Endothelial cell of umbilical vein (primary cell): ENCODE measurements at regions not wholly inside any gene's neighbourhood (a gene's known extent, or its start where the extent isn't known, plus 50 kb on each side); places are given as distances from the start of the nearest gene placed in this dataset.

Experiments used
- BruUV-seq: library from RNA; stranded (reverse); fragments of 400-500 nt; replicated peaks from 2 replicates; lab custom pipeline; 2021; lab: Mats Ljungman, UMichigan
- CTCF ChIA-PET: fragments of 300-600, 350-600 bp; sonication (Branson Sonifier 250); formaldehyde crosslinking; loops from one replicate; lab custom pipeline; 2021; ENCODE audit warnings: antibody characterized with exemption, inconsistent platforms; lab: Charles Lee
- POLR2A ChIA-PET: fragments of 300-600, 350-600 bp; sonication (Branson Sonifier 250); formaldehyde crosslinking; loops from one replicate; lab custom pipeline; 2021; ENCODE audit warnings: antibody characterized with exemption, inconsistent platforms; lab: Charles Lee
- DNase-seq: peaks from one replicate; pipeline ENCODE4 v3.0.0-alpha.2; 2011; ENCODE audit warnings: low read depth, low spot score
- FAIRE-seq: peaks from 2 replicates; lab custom pipeline; 2011; peaks lifted over from hg19 to GRCh38; lab: Jason Lieb, UNC
- H2AFZ ChIP-seq: 2 replicates; pipeline ENCODE4 v1.6.0; 2012; ENCODE audit warnings: low read depth, low read length, control low read depth, inconsistent platforms
- H3K27ac ChIP-seq: 2 replicates; pipeline ENCODE4 v1.5.1; 2011; ENCODE audit warnings: low read depth, mild to moderate bottlenecking, control low read depth, low read length, moderate library complexity; ENCODE audit not compliant: insufficient read depth
- H3K27me3 ChIP-seq, 2 experiments: 2 replicates each; pipeline versions ENCODE4 v1.6.0 to v1.6.1; 2011; ENCODE audit warnings: low read length in 2 of 2, mixed read lengths in 1 of 2; ENCODE audit not compliant: control insufficient read depth in 2 of 2, insufficient read depth in 2 of 2
- H3K36me3 ChIP-seq, 2 experiments: 2 replicates in 1 of 2; 3 replicates in 1 of 2; pipeline ENCODE4 v1.5.1; 2011; ENCODE audit warnings: low read length in 2 of 2, mild to moderate bottlenecking in 1 of 2, moderate library complexity in 1 of 2; ENCODE audit not compliant: control insufficient read depth in 2 of 2, insufficient read depth in 2 of 2; ENCODE audit errors: extremely low read depth in 1 of 2
- H3K4me1 ChIP-seq: 3 replicates; pipeline ENCODE4 v1.5.1; 2011; ENCODE audit warnings: mild to moderate bottlenecking, low read length; ENCODE audit not compliant: control insufficient read depth, insufficient read depth; ENCODE audit errors: extremely low read depth
- H3K4me2 ChIP-seq: 2 replicates; pipeline ENCODE4 v1.6.1; 2011; ENCODE audit warnings: low read length, control low read depth, mixed read lengths; ENCODE audit not compliant: insufficient read depth
- H3K4me3 ChIP-seq, 3 experiments: fragments of 200-600 bp in 1 of 3; sonication (generic), shearing (Covaris generic) in 1 of 3; replicated peaks in 1 of 3; 2 replicates each; pipeline ENCODE4 v1.5.1; 2011 to 2016; ENCODE audit warnings: control low read depth in 3 of 3, low read length in 3 of 3, mild to moderate bottlenecking in 2 of 3, inconsistent platforms in 1 of 3, low read depth in 1 of 3, moderate library complexity in 1 of 3; ENCODE audit not compliant: insufficient read depth in 1 of 3
- H3K79me2 ChIP-seq: 2 replicates; pipeline ENCODE4 v1.6.0; 2012; ENCODE audit warnings: low read length, inconsistent platforms; ENCODE audit not compliant: control insufficient read depth, insufficient read depth
- H3K9ac ChIP-seq: replicated peaks from 2 replicates; pipeline ENCODE3; 2011; ENCODE audit warnings: low read length, control low read depth; ENCODE audit not compliant: insufficient read depth; ENCODE audit errors: extremely low read depth
- H3K9me1 ChIP-seq: replicated peaks from 3 replicates; pipeline ENCODE4 v1.6.0; 2011; ENCODE audit warnings: mild to moderate bottlenecking, low read length; ENCODE audit not compliant: control insufficient read depth, insufficient read depth; ENCODE audit errors: extremely low read depth
- H3K9me3 ChIP-seq: replicated peaks from 2 replicates; pipeline ENCODE4 v1.5.1; 2012; ENCODE audit warnings: low read length, inconsistent platforms; ENCODE audit not compliant: control insufficient read depth, insufficient read depth
- H4K20me1 ChIP-seq: replicated peaks from 2 replicates; pipeline ENCODE3; 2011; ENCODE audit warnings: mild to moderate bottlenecking, low read length; ENCODE audit not compliant: control insufficient read depth, insufficient read depth; ENCODE audit errors: extremely low read depth
- EZH2 ChIP-seq: IDR thresholded peaks from 2 replicates; pipeline ENCODE4 v1.6.1; 2012; ENCODE audit warnings: borderline replicate concordance, low read depth, mild to moderate bottlenecking, moderate library complexity, low read length, inconsistent platforms; ENCODE audit not compliant: severe bottlenecking
- FOS ChIP-seq: IDR thresholded peaks from 2 replicates; pipeline ENCODE4 v1.6.1; 2011; ENCODE audit warnings: mild to moderate bottlenecking, low read length, moderate library complexity, borderline replicate concordance; ENCODE audit not compliant: insufficient read depth
- GATA2 ChIP-seq: IDR thresholded peaks from 2 replicates; pipeline ENCODE4 v1.7.0; 2011; ENCODE audit warnings: low read depth, mild to moderate bottlenecking, moderate library complexity, mixed read lengths, low read length; ENCODE audit not compliant: insufficient read length, insufficient read depth
- JUN ChIP-seq: IDR thresholded peaks from 2 replicates; pipeline ENCODE4 v1.6.1; 2011; ENCODE audit warnings: borderline replicate concordance, low read depth; ENCODE audit not compliant: insufficient read length, insufficient read depth
- MYC ChIP-seq: IDR thresholded peaks from one replicate; pipeline ENCODE4 v1.6.1; 2011; ENCODE audit warnings: mild to moderate bottlenecking, low read depth, low read length
- POLR2A ChIP-seq: IDR thresholded peaks from 2 replicates; pipeline ENCODE4 v1.6.1; 2012; ENCODE audit warnings: low read depth, mild to moderate bottlenecking, control low read depth, low read length
- POLR2AphosphoS5 ChIP-seq: IDR thresholded peaks from 2 replicates; pipeline ENCODE4 v1.6.1; 2012; ENCODE audit warnings: low read depth, mild to moderate bottlenecking, control low read depth, low read length, moderate library complexity; ENCODE audit not compliant: insufficient read depth
- dilution Hi-C: fragments of 300-500 bp; cut with MboI; formaldehyde crosslinking; loops from one replicate; pipeline ENCODE4 v1.15.0; 2019; ENCODE audit warnings: low sequenced_read_pairs; ENCODE audit not compliant: extremely low pct_ligation_motif_present
- intact Hi-C: fragments of 100-400 bp; cut with micrococcal nuclease; formaldehyde crosslinking; loops from one replicate; pipeline ENCODE4 v1.10.0; 2022
- TF ChIP-seq, protein P1 (sequence below), 2 donors: IDR thresholded peaks; 1 replicate in 1 of 2; 2 replicates in 1 of 2; pipeline ENCODE4 v1.5.1; 2011; ENCODE audit warnings: low read length in 2 of 2, mild to moderate bottlenecking in 2 of 2, moderate library complexity in 2 of 2, control low read depth in 1 of 2, inconsistent platforms in 1 of 2, low read depth in 1 of 2; ENCODE audit not compliant: insufficient read depth in 1 of 2; ENCODE audit errors: extremely low read depth in 1 of 2
- TF ChIP-seq, protein P2 (sequence below): IDR thresholded peaks from 2 replicates; pipeline ENCODE4 v1.6.1; 2011; ENCODE audit not compliant: insufficient read depth, insufficient read length

DNA sequence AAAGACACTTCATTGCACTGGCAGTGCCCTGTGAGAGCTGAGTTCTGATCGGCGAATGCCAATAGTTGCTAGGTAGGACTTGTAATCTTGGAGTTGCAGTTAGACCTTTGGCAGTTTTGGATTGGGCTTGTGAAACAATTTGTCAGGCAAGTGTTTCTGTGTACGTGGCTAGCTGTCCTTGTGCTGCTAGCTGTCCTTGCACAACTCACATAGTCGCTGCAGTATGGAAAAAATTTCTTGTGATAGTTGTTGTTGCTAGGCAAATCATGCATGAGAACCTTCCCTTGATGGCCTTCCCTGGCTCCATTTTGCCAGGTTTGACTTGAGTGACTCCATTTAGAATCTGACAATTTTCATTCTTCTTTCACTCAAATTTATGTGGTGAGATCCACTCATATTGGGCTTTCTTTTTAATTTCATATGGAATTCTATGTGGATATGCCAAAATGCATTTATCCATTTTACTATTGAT, 140.7 kb downstream of the APIP start:
- Histone ChIP-seq H3K79me2 (no peaks in the 10 kb centered on the region), H3K4me1 (no peaks in the 10 kb centered on the region), H3K9ac (no peak overlapping the region), H3K27me3 (peaks cover 0 to 3% of the 10 kb centered on the region in 2 experiments), H2AFZ (no peak overlapping the region), H3K27ac (no peak overlapping the region), H3K4me2 (no peak overlapping the region), H3K9me3 (no peaks in the 10 kb centered on the region), H4K20me1 (no peaks in the 10 kb centered on the region), H3K36me3 (no peaks in the 10 kb centered on the region), H3K4me3 (no peak overlapping the region), H3K9me1 (no peaks in the 10 kb centered on the region)
- CTCF ChIA-PET, result no interaction called here
- intact Hi-C loops, result no loop called here
- FAIRE-seq (no peak), DNase-seq (no peak)
- TF ChIP-seq, protein P1, sequence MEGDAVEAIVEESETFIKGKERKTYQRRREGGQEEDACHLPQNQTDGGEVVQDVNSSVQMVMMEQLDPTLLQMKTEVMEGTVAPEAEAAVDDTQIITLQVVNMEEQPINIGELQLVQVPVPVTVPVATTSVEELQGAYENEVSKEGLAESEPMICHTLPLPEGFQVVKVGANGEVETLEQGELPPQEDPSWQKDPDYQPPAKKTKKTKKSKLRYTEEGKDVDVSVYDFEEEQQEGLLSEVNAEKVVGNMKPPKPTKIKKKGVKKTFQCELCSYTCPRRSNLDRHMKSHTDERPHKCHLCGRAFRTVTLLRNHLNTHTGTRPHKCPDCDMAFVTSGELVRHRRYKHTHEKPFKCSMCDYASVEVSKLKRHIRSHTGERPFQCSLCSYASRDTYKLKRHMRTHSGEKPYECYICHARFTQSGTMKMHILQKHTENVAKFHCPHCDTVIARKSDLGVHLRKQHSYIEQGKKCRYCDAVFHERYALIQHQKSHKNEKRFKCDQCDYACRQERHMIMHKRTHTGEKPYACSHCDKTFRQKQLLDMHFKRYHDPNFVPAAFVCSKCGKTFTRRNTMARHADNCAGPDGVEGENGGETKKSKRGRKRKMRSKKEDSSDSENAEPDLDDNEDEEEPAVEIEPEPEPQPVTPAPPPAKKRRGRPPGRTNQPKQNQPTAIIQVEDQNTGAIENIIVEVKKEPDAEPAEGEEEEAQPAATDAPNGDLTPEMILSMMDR (IDR thresholded peaks at IDR 0.05; ENCODE audit: extremely low read depth in 1 of 2, insufficient read depth in 1 of 2, low read depth in 1 of 2, low read length in 2 of 2), result no peak
- TF ChIP-seq, protein P2, sequence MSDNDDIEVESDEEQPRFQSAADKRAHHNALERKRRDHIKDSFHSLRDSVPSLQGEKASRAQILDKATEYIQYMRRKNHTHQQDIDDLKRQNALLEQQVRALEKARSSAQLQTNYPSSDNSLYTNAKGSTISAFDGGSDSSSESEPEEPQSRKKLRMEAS, result no peak
- TF ChIP-seq POLR2A, result no peak
- no peak for TF ChIP-seq MYC
- no peak for TF ChIP-seq EZH2
- TF ChIP-seq POLR2AphosphoS5, result no peak
- TF ChIP-seq GATA2, result no peak
- no peak for TF ChIP-seq FOS
- no peak for TF ChIP-seq JUN
- dilution Hi-C loops, result no loop called here
- POLR2A ChIA-PET, result no interaction called here
- no TSS peak for BruUV-seq
